Germinal center (tissue), 1 donor: ENCODE measurements at regions not wholly inside any gene's neighbourhood (a gene's known extent, or its start where the extent isn't known, plus 50 kb on each side); places are given as distances from the start of the nearest gene placed in this dataset.
"Not testable (repeated sequence)": the region's sequence is repeated elsewhere in the genome, so short reads cannot be mapped to it uniquely, and the experiment has no call there.

Experiments
- DNase-seq: peaks from one replicate; pipeline ENCODE4 v3.0.0; 2012; ENCODE audit warnings: mixed read lengths, low spot score

DNA sequence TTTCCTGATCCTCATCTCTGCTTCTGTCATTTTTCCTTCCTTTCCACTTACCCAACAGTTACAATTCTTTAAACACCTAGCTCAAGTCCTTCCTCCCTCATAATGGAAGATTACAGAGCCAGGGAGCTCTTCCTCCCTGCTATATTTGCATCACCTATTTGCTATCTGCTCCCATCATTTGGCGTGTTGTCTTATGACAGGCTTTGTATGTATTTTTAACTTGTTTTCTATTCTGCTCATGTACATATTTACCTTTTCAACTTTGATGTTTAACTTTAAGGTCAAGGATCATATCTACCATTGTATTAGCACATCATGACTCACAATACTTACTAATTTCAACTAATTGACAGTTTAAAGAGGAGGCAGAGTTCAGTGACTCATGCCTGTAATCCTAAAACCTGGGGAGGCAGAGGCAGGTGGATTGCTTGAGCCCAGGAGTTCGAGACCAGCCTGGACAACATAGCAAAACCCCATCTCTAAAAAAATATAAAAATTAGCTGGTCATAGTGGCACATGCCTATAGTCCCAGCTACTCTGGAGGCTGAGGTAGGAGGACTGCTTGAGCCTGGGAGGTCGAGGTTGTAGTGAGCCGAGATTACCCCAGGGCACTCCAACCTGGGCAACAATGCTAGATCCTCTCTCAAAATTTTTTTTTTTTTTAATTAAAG, 92.5 kb upstream of the FOXN2 start:
- DNase-seq, result no peak

DNA sequence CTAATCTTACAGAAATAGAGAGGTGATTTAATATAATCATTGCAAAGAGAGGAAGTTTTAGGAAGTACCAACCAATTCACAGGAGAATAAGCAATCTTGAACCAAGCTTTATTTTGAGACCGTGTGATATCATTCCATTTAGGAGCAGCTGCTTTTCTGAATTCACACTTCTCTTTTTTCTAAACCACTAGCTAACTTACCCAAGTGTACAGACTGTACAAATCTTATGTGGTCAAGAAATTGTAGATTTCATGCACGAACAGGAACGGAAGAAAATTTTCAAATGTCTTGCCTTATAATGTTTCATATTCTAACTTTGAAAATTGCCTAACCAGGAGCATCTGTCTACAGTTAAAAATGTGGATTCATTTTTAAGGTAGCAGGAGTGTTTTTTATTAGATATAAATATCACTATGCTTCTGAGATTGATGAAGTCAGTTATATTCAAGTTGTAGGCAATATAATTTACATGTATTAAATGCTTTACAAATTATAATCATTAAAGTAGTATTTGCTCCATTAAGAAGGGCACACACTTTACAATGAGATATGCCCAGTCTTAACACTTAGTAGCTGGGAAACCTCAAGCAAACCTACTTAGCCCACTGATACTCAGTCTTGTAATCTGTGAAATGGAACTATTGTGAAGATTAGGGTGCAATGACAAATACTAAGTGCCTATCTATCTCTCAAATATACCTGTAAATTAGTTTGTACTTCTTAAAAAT, 86.7 kb upstream of the FOXN2 start:
- DNase-seq, result peak; percentile 17

DNA sequence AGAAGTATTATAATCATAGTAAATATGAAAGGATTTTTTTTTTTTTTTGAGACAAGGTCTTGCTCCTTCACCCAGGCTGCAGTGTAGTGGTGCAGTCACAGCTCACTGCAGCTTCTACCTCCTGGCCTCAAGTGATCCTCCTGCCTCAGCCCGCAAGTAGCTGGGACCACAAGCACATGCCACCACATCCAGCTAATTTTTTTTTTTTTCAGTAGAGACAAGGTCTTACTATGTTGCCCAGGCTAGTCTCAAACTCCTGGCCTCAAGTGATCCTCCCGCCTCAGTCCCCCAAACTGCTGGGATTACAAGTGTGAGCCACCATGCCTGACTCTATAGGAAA, 86.2 kb upstream of the FOXN2 start:
- no peak for DNase-seq

DNA sequence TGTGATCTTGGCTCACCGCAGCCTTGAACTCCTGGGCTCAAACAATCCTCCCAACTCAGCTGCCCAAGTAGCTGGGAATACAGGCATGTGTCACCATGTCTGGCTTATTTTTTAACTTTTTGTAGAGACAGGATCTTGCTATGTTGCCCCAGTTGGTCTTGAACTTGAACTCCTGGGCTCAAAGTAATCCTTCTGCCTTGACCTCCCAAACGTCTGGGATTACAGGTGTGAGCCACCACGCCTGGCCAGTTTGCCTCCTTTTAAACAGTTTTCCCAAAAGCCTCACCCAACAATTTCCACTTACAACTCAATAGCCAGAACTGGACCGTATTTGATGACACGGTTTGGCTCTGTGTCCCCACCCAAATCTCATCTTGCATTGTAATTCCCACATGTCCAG, 85.4 kb upstream of the FOXN2 start:
- DNase-seq, result no peak

DNA sequence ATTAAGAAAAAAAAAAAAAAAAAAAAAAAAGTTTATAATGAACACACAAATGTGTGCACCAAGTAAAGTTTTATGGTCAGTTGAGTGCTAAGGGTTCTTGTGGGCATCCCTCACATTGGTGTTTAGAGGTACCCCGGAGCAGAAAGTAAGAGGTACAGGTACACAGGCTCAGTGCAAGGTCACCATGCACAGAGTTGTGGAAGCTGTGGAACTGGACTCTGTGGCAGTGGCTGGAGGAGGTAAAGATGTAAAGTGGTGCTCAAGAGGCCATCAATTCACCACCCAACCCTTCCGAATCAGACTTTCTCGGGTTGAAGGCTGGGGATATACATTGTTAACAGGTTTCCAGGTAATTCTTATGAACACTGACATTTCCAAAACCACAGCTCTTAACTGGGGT, 83.6 kb upstream of the FOXN2 start:
- no peak for DNase-seq

DNA sequence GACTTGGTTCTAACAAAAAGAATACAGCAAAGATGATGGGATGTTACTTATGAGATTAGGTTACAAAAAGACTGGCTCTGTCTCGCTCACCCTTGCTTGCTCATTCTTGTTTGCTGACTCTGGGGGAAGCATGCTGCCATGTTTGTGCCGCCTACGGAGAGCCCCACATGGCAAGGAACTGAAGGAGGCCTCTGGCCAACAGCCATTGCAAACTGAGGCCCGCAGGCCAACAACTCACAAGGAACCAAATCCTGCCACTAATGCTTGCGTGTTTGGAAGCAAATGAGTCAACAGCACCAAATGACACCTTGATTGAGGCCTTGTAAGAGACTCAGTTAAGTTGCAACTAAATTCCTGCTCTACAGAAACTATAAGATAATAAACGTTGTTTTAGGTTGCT, 82.1 kb upstream of the FOXN2 start:
- no peak for DNase-seq

DNA sequence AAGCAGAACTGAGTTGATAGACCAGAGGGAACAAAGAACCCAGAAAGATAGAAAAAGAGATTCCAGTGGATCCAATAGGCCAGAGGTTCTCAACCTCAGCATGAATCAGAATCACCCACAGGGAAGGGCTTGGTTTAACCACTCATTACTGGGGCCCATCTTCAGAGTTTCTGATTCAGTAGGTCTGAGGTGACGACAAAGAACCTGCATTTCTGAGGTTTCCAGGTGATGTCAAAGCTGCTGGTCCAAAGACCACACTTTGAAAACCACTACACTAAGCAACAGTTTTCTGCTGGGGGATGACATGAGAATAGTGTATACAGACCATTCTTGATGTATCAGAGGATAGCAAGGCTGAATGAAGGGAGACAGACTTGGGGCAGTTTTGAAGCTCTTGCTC, 81.5 kb upstream of the FOXN2 start:
- no peak for DNase-seq

DNA sequence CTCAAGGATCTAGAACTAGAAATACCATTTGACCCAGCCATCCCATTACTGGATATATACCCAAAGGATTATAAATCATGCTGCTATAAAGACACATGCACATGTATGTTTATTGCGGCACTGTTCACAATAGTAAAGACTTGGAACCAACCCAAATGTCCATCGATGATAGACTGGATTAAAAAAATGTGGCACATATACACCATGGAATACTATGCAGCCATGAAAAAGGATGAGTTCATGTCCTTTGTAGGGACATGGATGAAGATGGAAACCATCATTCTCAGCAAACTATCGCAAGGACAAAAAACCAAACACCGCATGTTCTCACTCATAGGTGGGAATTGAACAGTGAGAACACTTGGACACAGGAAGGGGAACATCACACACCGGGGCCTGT, 80.7 kb upstream of the FOXN2 start:
- not testable (repeated sequence) for DNase-seq

DNA sequence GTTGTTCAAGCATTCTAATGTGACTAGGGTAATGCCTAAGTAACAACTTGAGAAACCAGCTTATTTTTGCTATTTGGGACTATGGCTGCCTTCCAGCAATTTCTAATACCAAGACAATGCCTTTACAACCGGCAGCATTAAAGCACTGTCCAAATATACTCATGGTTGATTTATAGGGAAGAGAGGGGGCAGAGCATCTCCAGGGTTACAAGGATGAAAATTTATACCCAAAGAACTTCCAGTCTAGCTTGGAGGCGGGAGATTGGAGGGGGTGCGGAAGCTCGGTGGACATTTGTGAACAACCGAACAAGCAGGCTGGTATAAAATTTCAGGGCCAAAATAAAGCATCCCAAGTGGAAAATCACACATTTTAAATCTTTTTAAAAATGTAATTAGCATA, 79.4 kb upstream of the FOXN2 start:
- no peak for DNase-seq

DNA sequence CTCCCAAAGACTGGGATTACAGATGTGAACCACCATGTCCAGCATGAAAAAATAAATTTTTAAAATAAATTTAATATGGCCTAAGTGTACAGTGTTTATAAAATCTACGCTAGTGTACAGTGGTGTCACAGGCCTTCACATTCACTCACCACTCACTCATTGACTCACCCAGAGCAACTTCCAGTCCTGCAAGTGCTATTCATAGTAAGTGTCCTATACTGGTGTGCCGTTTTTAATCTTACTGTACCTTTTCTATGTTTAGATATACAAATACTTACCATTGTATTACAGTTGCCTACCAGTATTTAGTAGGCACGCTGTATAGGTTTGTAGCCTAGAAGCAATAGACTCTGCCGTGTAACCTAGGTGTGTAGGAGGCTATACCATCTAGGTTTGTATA, 76.1 kb upstream of the FOXN2 start:
- DNase-seq, result no peak

DNA sequence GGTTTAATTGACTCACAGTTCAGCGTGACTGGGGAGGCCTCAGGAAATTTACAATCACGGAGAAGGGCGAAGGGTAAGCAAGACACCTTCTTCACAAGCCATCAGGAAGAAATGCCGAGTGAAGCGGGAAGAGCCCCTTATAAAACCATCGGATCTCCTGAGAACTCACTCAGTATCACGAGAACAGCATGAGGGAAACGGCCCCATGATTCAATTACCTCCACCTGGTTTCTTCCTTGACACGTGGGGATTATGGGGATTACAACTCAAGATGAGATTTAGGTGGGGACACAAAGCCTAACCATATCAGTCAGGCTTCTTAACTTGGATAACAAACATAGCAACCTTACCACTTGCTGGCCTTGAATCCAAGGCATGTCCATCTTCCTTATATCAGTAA, 73.6 kb upstream of the FOXN2 start:
- DNase-seq, result no peak

DNA sequence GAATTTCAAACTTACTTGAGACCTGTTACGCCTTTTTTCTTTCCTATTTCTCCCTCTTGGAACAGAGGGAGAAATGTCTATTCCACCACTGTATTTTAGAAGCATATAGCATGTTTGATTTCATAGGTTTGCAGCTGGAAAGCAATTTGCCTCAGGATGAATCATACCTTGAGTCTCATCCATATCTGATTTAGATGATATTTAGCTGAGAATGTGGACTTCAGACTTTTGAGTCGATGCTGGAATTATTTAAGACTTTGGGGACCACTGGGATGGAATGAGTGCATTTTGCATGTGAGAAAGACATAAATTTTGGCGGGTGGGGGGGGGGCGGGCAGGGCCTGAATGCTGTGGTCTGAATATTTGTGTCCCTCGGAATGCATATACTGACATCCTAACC, 67.3 kb upstream of the FOXN2 start:
- DNase-seq, result no peak

DNA sequence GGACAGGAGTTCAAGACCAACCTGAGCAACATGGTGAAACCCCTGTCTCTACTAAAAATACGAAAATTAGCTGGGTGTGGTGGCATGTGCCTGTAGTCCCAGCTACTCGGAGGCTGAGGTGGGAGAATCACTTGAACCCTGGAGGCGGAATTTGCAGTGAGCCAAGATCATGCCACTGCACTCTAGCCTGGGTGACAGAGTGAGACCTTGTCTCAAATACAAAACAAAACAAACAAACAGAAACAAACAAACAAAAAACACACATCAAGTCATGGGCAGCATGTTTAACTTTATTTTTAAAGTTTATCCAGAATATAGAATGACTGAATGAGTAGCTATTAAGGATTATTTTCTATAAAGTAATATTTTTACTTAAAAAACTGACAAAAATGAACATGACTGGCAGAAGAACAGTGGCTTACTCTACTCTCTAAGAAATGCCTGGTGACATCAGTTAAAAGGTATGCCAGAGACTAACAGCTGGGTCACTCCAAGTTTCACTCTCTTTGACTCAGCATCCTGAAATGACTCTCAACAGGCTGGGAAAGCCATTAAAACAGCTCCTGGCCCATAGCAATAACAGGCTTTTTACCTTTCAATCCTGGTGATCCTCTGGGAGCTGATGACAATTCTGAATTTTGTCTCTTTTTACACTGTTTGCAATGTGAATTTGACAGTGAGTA, 66.1 kb upstream of the FOXN2 start:
- no peak for DNase-seq

DNA sequence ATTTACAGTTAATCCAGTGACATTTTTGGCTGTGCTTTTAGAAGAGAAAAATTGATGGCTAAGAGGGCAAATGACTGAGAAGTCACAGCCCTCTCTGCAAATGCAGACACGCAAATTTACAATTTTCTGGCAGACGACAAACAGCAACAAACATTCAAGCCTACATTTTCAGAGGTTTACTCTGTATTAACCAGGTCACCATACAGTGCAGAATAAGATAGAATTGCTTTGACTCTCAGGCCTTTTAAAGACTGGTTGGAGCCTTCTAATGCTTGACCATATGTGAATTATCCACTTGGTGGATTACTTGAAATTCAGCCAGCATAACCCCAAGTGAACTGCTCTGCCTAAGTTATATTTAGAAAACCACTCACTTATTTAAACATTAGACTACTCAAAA, 65.5 kb upstream of the FOXN2 start:
- DNase-seq, result no peak

DNA sequence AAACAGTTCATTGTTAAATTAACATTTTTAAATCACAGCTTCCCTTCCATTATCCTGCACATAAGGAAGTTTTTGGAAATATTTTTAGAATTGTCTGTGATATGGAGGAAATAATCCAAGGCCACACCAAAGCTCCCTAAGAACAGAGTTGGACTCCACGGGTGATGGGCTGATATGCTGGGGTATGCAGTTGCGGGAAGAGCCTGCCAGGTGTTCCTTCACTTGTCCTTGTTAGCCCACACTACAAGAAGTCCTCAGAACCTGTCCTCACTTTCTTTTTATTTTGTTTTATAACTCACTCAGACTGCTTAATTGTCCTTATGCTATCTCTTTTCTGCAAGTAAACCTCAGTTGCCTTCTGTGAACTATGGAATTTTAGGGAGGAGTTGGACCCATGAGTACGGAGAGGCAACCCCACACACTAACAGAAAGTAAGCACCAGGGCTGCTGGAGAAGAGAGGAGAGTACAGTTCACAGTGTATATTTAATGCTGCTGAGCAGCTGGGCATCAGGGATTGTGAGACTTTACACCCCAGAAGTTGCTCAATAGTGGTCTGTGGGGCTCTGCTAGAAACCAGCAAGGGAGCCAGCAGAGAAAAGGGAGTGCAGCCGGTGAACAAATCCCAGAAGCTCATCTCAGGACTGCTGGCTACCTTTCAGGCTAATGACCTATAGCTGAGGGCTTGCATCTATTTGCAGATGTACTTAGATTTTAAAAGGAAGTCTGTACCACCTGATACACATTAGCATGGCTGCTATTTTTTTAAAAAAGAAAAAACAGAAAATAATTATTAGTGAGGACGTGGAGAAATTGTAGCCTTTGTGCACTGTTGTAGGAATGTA, 64.6 kb upstream of the FOXN2 start:
- DNase-seq, result no peak

DNA sequence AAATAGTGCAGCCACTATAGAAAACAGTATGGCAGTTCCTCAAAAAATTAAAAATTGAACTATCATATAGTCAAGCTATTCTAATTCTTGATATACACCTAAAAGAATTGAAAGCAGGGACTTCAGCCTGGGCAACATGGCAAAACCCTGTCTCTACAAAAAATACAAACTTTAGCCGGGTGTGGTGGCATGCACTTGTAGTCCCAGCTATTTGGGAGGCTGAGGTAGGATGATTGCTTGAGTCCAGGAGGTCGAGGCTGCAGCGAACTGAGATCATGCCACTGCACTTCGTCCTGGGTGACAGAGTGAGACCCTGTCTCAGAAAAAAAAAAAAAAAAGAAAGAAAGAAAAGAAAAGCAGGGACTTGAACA, 64.0 kb upstream of the FOXN2 start:
- DNase-seq, result no peak

DNA sequence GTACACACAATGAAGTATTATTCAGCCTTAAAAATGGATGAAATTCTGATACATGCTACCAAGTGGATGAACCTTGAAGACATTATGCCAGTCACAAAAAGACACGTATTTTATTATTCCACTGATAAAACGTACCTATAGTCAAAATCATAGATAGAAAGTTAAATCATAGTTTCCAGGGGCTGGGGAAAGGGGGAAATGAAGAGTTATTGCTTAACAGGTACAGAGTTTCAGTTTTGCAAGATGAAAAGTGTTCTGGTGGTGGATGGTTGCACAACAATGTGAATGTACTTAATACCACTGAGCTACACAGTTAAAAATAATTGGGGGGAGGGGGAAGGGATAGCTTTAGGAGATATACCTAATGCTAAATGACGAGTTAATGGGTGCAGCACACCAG, 63.5 kb upstream of the FOXN2 start:
- no peak for DNase-seq

DNA sequence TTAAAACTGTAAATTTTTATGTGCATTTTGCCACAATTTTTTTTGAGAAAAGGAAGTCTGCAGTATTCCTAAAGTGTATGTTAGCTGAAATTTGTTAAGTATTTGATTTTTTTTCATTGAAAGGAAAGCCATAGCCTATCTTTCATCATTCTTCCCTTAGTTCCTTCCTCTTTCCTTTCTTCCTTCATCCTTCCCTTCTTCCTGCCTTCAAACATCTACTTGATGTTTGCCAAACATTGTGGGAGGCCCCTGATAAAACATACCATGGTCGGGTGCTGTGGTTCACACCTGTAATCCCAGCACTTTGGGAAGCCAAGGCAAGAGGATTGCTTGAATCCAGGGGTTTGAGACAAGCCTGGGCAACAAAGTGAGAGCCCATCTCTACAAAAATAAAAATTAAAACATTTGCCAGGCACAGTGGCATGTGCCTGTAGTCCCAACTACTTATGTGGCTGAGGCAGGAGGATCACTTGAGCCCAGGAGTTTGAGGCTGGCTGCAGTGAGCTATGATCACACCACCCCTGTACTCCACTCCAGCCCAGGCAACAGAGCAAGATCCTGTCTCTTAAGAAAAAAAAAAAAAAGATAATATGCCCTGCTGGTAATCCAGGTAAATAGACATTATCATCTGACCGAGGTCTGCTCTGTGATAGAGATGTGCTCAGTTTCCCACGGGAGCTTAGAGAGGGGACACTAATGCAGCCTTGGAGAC, 62.9 kb upstream of the FOXN2 start:
- DNase-seq, result no peak

DNA sequence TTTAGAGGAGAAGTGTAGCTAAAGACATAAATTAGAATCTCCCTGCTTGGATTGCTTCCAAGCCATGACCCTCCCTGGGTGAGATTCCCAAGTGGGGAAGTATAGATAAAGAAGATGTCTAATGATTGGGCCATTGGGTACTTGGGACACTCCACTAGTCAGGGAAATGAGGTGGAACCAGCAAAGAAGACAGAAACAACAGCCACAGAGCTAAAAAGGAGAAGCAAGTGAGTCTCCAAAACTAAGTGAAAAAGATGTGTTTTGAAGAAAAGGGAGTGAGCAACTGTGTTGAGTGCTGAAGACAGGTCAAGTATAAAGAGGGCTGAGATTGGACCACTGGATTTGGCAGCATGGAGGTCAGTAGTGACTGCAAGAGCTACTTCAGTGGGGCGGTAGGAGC, 61.2 kb upstream of the FOXN2 start:
- peak; percentile 4 for DNase-seq

DNA sequence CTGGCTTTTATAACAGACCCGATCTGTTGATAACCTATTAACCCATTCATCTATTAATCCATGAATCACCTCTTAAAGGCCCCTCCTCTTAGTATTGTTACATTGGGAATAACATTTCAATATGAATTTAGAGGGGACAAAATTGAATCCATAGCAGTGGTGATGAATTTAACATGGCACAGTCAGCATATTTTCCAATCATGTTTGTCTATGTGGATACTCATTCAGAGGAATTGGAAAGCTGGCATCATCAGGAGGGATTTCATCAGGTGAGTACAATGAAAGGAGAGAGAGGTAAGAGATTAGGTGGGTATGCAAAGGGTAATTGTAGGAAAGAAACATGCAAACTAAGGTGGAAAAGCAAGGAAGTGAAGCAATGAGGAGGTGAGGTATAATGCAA, 59.6 kb upstream of the FOXN2 start:
- no peak for DNase-seq

DNA sequence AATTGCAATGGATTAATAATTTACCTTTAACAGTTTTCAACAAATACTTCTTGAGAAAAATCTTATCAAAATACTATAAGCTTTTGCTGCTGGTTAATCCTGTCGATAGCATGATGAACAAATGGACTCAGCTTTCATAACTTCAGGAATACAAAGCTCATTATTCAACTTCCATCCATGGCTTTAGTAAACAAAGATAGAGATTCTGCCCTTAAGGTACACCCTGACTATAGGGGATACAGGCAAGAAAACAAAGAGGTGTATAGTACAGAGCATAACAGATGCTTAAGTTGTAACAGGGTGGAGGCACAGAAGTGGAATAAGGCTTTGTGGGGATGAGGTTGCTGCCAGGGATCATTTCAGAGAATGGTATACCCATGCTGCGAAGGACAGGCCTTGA, 57.0 kb upstream of the FOXN2 start:
- DNase-seq, result no peak

DNA sequence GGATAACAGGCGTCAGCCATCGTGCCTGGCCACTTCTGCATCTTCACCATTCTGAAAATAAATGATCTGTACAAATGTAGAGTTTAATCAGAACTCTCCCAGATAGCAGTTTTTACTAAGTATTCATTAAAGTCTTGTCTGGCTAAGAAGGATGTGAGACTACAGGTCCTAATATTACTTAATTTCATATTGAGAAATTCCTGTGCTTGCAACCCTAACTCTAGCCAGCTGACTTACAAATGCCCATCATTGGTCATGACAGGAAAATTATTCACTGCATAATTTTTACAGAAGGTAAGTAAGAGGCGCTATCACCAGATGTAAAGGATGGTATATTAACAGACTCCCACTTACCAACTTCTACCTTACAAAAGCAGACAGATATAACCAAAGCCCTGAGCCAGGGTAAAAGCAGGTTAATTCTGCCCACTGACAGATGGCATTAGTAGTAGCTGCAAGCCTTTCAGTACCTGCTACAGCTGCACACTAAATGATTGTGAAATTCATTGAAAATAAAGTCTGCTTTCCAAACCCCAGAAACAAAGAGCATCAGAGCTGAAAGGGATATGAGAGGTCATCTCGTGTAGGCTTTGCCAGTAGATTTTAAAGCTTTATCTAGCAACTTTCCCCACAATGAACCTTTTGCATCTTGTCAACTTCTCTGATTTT, 55.9 kb upstream of the FOXN2 start:
- no peak for DNase-seq
